ENCODE measurements at regions not wholly inside any gene's neighbourhood (a gene's known extent, or its start where the extent isn't known, plus 50 kb on each side); places are given as distances from the start of the nearest gene placed in this dataset.
"Not testable (repeated sequence)": the region's sequence is repeated elsewhere in the genome, so short reads cannot be mapped to it uniquely, and the experiment has no call there.

DNA sequence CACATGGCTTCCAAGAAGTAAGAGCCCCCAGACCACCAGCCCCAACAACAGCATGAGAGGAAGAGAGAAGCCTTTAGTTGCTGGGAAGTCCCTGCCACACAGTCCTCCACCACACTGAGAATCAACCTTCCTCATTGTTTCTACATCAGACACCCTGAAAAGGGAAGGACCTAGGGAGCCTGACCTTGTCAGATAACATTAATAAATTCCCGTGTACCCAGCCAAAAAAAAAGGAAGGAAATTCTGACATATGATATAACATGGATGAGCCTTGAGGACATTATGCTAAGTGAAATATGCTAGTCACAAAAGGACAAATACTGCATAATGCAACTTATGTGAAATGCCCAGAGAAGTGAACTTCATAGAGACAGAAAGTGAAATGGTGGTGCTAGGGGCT is 65.6 kb upstream of the ARHGAP29 start:
- no peak for DNase-seq (ENCODE audit: low read depth)

DNA sequence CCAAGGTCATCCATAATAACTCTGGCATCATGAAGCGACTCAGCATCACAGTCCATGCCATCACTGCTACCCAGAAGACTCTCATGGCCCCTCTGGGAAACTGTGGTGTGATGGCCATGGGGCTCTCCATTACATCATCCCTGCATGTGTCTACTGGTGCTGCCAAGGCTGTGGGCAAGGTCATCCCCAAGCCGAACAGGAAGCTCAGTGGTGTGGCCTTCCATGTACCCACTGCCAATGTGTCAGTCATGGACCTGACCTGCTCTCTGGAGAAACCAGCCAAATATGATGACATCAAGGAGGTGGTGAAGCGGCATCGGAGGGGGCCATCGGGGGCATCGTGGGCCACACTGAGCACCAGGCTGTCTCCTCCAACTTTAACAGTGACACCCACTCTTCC is 65.1 kb upstream of the ARHGAP29 start:
- no peak for DNase-seq (ENCODE audit: low read depth)

DNA sequence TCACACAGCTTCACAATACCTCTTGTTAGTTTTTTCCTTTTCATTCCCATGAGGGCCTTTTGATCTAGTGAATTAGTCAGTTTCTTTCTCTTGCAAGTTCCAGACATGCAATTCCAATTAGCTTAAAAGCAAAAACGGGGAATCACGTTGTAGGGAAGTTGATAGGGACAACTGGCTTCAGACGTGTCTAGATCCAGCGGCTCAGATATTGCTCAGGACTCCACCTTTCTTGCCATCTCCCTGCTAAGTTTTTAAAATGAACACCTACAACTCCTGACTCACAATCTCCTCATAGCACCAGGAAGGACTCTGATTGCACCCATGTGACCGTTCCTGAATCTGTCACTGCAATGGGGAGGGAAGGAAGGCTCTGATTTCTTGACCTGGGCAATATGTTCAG is 63.8 kb upstream of the ARHGAP29 start:
- DNase-seq (ENCODE audit: low read depth), result no peak

DNA sequence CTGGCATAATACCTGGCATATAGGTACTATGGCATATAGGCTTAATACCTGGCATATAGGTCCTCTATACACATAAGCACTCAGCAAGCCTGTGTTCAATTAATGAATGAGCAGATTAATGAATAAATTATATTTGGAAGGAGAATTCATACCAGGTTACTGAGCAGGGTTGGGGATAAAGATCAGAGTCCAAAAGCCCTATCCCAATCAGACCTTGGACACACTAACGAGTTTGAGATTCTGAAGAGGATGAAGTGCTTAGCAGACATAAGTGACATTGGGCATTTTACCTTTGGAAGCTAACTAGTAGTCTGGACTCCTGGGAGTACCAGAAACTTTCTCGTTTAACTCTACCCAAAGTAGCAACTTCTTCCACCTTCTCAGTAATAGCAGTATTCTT is 63.3 kb upstream of the ARHGAP29 start:
- no peak for DNase-seq (ENCODE audit: low read depth)

DNA sequence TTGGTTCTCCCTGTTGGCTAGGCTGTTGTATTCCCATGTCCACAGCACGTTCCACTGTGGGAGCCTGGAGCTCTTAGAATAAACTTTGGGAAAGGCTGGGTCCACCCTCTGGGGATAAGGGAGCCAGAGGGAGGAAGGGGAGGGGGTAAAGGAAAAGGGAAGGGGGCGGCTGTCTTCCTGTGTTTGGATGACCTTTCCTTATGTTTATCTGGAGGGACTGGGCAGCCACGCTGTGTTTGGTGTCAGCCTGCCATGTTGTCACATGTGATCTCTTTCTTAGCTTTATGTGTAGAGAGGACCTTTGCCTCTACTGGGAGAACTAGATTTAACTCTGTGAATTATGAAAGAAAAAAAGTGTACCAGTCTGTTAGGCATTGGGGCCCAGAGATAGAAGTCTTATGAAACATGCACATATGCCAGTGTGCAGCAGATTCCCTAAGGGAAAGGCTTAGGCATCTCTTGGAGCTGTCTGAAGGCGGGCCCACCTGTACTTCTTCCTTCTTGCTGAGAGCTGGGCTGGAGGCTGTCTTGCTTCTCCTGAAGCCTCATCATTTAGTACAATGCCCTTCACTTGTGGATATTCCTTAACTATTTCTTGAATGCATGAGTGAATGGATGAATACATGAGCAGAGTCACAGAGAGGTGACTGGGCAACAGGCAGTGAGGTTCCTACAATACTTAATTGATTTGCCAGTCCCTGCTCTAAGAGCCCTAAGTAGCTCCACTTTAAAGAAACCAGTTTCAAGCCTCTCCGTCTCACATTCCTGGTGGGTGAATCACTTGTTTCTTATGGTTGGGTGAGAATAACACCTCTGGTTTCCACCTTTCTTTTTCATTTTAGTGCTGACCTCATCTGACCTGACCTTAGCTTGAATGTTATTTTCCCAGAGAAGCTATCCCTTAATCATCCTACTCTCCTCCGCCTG is 62.5 kb upstream of the ARHGAP29 start:
- DNase-seq (ENCODE audit: low read depth), result no peak

DNA sequence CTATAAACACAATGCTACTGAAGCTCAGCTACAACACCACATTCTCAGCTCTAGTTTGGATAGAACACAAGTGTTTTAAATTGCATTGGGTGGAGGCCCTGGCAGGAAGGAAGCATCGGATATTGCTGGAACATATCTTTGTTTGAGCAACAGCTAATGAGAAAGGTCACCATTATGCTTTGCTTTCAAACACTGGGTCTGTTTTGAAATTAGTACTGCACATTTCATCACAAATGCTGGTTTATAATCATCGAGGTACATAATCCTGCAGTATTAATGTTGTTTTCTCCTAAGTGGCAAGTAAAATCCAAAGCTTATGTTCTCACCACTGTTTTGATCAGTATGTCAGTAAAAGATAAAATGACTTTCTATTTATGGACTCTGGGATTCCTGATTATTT is 61.5 kb upstream of the ARHGAP29 start:
- no peak for DNase-seq (ENCODE audit: low read depth)

DNA sequence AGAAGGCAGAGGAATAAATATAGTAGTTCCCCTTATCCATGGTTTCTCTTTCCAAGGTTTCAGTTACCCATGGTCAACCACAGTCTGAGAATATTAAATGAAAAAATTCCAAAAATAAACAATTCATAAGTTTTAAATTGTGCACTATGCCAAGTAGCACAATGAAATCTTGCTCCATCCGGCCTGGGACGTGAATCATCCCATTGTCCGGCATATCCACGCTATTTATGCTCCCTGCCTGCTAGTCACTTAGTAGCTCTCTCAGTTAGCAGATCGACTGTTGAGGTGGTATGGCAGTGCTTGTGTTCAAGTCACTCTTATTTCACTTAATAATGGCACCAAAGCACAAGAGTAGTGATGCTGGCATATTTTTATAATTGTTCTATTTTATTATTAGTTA is 58.6 kb upstream of the ARHGAP29 start:
- DNase-seq (ENCODE audit: low read depth), result no peak

DNA sequence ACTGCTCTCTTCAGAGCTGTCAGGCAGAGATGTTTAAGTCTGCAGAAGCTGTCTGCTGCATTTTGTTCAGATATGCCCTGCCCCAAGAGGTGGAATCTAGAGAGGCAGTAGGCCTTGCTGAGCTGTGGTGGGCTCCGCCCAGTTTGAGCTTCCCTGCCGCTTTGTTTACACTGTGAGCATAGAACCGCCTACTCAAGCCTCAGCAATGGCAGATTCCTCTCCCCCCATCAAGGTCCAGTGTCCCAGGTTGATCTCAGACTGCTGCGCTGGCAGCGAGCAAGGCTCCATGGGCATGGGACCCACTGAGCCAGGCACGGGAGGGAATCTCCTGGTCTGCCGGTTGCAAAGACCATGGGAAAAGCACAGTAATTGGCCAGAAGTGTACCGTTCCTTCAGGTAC is 55.6 kb upstream of the ARHGAP29 start:
- DNase-seq (ENCODE audit: low read depth), result not testable (repeated sequence)

DNA sequence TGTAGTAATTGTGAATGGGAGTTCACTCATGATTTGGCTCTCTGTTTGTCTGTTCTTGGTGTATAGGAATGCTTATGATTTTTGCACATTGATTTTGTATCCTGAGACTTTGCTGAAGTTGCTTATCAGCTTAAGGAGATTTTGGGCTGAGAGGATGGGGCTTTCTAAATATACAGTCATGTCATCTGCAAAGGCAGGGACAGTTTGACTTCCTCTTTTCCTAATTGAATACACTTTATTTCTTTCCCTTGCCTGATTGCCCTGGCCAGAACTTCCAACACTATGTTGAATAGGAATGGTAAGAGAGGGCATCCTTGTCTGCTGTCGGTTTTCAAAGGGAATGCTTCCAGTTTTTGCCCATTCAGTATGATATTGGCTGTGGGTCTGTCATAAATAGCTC is 51.9 kb upstream of the ARHGAP29 start:
- DNase-seq (ENCODE audit: low read depth), result not testable (repeated sequence)

All from forelimb muscle (tissue), 1 donor.